C4-2B (cell line): ENCODE measurements at regions not wholly inside any gene's neighbourhood (a gene's known extent, or its start where the extent isn't known, plus 50 kb on each side); places are given as distances from the start of the nearest gene placed in this dataset.

Experiments
- H3K27ac ChIP-seq: fragments of 450-650 bp; 2 replicates; pipeline ENCODE4 v1.5.1; 2017
- ZFX ChIP-seq: fragments of 450-650 bp; IDR thresholded peaks from 2 replicates; pipeline ENCODE4 v1.6.1; 2017
- TF ChIP-seq, protein P1 (sequence below): fragments of 450-650 bp; conservative IDR thresholded peaks from 2 replicates; pipeline ENCODE4 v1.5.1; 2017; ENCODE audit warnings: mild to moderate bottlenecking

DNA sequence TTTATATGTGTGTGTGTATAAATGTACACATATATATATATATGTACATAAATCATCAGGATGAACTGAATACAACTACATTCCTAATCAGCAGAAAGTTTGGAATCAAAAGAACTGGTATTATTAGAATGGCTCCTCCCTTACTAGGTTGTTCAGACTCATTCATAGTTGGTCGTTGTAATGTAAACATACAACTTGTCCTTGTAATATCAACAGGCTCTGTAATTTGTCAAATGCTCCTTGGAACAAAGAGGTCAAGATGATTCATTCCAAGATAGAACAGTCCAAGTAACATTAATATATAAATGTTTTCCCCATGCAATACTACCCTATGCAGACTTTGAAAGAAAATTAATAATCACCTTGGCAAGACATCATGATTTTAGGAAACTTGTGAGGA is 351.4 kb upstream of the SMIM31 start:
- no peak overlapping the region for H3K27ac ChIP-seq
- TF ChIP-seq, protein P1, sequence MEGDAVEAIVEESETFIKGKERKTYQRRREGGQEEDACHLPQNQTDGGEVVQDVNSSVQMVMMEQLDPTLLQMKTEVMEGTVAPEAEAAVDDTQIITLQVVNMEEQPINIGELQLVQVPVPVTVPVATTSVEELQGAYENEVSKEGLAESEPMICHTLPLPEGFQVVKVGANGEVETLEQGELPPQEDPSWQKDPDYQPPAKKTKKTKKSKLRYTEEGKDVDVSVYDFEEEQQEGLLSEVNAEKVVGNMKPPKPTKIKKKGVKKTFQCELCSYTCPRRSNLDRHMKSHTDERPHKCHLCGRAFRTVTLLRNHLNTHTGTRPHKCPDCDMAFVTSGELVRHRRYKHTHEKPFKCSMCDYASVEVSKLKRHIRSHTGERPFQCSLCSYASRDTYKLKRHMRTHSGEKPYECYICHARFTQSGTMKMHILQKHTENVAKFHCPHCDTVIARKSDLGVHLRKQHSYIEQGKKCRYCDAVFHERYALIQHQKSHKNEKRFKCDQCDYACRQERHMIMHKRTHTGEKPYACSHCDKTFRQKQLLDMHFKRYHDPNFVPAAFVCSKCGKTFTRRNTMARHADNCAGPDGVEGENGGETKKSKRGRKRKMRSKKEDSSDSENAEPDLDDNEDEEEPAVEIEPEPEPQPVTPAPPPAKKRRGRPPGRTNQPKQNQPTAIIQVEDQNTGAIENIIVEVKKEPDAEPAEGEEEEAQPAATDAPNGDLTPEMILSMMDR, result no peak
- TF ChIP-seq ZFX, result no peak

DNA sequence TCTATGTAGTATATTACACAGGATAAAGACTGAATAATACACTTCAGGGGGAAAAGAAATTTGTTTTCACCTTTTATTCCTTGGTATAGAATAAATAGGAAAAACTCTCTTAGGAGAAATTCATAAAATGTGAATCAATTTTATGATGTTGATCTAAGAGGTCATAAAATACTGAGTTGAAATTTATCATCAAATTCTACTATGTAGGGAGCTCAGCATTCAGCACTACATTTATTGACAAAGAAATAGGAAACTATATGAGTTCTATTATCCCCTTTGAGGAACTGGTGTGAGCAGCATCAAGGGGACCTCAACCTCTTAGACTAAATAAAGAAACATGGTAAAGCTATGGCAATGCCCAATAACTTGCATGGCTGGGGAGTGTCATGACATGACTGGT is 348.2 kb upstream of the SMIM31 start:
- H3K27ac ChIP-seq, result no peak overlapping the region
- TF ChIP-seq, protein P1, result no peak
- no peak for TF ChIP-seq ZFX

DNA sequence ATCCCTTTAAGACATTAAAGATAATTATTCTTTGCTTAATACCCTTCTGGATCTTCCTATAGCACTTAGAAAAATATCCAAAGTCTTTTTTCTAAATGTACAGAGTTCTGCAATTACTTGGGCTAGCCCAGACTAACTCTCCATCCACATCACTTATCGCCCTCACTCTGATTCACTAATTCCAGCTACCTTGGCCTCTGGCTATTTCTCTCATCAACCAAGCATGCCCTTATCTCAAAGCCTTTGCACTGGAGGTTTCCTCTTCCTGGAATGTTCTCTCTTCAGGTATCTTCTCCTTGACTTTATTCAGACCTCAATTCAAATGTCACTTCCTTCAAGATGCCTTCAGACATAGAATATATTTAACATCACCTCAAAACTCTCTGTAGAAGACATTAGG is 345.1 kb upstream of the SMIM31 start:
- no peak overlapping the region for H3K27ac ChIP-seq
- TF ChIP-seq, protein P1, result no peak
- no peak for TF ChIP-seq ZFX

DNA sequence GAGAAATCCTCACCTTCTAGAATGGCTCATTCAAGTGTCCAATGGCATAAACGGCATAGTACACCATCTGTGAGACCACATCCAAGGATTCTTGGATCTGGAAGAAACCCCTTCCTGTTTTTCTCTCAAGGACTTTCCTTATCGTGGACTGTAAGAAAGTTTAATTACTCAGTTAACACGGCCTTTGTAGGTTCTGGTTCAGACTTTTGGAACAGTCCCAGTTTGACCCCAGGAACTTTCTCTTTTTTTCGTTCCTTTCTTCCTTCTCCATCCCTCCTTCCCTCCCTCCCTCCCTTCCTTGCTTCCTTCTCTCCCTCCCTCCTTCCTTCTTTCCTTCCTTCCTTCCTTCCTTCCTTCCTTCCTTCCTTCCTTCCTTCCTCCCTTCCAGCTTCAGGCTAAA is 343.5 kb upstream of the SMIM31 start:
- no peak overlapping the region for H3K27ac ChIP-seq
- TF ChIP-seq ZFX, result no peak
- TF ChIP-seq, protein P1, result no peak

DNA sequence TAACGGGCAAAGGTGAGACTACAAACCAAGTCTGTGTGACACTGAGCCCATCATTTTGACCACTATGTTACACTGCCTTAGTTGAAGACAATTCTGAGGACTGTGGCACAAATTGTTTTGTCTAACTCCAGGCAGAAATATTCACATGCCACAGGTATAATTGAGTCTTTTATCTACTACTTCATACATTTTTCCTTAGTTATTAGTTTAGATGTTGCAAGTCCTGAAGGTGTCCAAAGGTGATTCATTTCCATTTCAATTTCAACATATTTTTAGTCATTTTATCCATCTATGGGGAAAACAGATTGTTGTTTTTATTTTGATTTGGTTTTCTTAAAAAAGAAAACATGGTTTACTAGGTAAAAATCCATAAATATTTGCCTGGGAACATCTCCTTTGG is 341.7 kb upstream of the SMIM31 start:
- no peak overlapping the region for H3K27ac ChIP-seq
- TF ChIP-seq ZFX, result no peak
- TF ChIP-seq, protein P1, result no peak

DNA sequence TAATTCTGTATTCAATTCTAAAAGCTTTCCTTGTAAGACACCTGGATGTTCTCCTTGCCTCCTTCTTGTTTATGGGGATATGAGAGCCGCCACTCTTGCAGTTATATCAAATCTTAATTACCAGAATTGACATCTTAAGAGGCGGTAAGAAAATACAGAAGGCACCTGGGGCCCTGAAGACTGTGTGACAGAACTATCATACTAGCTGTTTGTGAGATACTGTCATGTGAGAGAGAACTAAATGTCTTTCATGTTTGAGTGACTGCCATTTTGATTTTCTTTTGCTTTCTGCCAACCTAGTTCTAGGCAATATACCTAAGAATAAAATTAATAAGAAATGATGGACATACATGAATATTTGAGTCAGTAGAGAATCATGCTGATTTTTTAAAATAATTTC is 340.2 kb upstream of the SMIM31 start:
- no peak overlapping the region for H3K27ac ChIP-seq
- no peak for TF ChIP-seq ZFX
- TF ChIP-seq, protein P1, result no peak

DNA sequence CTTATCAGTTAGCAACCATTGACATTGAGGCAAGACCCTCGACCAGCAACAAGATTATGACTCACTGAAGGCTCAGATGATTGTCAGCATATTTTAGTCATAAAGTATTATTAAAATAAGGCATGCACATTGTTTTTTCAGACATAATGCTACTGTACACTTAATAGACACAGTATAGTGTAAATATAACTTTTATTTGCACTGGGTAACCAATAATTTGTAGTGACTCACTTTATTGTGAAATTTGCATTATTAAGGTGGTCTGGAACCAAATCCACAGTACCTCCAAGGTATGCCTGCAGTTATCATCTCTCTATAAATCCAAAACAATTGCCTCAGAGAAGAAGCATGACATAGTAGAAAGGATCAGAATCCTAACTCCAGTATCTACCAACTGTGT is 330.1 kb upstream of the SMIM31 start:
- TF ChIP-seq, protein P1, result no peak
- TF ChIP-seq ZFX, result no peak
- no peak overlapping the region for H3K27ac ChIP-seq
